GM21786 (cell line): ENCODE measurements at regions not wholly inside any gene's neighbourhood (a gene's known extent, or its start where the extent isn't known, plus 50 kb on each side); places are given as distances from the start of the nearest gene placed in this dataset.
A peak's percentile ranks its signal among the peaks of the same experiment; 100 is the strongest.

Experiments
- ATAC-seq: cut with Tn5 transposase; IDR thresholded peaks from one replicate; pipeline ENCODE4 v1.9.1; 2021; ENCODE audit not compliant: unreplicated experiment

DNA sequence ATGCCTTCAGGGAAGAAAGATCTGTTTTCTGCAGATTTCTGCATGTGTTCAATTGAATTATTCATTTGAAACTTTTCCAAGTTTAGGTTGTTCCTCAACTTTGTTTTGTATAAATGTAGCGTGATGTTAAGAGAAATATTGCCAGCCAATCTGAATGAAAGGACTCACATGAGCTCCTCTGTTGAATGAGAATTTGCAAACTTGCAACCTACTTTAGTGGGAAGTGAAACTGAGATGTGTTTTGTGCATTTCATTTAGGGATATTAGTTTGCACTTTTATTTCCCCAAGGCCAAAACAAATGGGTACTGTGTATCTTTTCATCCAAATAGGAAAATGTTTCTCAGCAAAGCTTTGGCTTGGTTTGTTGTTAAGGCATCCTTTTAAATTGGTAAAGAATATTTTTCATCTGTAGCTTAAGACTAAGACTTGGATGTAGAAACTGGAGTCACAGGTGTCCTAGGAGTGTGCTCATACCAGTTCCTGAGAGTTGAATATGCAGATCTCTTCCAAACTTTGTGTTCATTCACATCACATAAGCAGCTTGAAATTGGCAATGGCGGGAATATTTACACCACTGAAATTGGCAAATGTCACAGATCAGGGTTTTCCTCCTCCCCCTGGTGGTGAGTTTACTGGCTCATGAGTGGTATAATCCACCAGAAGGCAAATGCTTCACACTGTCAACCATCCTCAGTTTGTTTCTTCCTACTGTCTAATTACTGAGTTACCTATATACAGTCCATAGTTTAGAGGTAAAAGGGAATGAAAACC lies 193.6 kb upstream of the BANK1 start:
- ATAC-seq = peak; percentile 61

DNA sequence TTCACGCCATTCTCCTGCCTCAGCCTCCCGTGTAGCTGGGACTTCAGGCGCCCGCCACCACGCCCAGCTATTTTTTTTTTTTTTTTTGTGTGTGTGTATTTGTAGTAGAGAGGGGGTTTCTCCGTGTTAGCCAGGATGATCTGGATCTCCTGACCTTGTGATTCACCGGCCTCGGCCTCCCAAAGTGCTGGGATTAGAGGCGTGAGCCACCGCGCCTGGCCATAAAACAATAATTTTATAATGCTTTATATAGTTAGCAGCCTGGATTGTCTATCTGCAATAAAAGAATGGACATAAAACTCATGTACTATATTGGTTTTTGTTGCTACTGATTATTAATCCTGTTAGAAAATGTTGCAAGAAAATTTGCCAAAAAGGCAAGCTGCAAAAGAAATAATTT lies 195.9 kb upstream of the BANK1 start:
- no peak for ATAC-seq

DNA sequence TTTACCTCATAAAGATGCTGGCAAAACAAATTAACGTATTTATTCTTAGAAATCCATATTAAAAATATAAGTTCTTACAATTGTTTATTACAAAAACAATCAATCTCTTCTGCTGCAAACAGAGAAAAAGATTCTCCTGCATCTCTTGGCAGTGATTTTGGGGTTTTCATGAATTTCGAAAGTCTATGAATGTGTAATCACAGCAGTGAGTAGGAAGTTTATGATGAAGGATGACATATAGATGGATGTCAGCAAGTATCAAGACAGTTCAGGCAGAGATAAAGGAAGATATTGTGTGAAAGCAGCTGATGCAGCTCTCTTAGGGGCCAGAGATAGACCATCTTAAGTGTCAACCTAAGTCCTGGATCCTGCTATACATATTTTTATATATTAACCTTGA lies 196.9 kb upstream of the BANK1 start:
- no peak for ATAC-seq

DNA sequence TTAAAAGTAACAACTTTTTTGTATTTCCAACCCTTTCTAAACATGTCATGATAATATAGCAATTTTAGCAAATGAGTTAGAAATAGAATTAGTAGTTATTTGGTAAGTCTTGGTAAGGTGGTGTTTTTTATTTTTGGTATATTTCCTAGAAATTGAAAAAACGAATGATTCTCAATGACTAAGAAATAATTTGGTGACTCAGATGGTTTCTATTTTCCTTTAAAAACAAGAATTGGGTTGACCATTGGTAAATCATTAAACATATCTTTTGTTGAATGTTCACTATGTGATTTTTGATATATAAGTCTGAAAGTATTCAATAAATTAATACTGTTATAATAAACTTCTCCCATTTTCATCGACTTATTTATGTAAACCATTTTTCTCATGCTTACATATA lies 206.2 kb upstream of the BANK1 start:
- ATAC-seq = no peak

DNA sequence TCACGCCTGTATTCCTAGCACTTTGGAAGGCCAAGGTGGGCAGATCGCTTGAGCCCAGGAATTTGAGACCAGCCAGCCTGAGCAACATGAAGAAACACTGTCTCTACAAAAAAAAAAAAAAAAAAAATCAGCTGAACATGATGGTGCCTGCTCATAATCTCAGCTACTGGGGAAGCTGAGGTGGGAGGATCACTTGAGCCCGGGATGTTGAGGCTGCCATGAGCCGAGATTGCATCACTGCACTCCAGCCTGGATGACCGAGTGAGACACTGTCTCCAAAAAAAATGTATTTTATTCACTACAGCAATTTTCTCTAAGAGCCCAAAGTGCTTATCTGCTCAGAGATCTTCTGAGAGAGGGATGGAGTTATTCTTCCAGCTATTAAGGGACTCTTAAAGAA lies 215.8 kb upstream of the PPP3CA start:
- no peak for ATAC-seq

DNA sequence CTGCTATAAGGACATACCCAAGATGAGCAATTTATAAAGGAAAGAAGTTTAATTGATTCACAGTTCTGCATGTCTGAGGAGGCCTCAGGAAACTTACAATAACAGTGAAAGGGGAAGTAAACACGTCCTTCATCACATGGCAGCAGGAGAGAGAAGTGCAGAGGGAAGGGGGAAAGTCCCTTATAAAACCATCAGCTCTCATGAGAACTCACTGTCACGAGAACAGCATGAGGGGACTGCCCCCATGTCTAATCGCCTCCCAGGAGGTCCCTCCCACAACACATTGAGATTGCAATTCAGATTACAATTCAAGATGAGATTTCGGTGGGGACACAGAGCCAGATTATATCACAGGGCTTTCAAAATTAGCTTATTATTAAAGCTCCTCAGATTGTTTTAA lies 209.5 kb upstream of the PPP3CA start:
- no peak for ATAC-seq

DNA sequence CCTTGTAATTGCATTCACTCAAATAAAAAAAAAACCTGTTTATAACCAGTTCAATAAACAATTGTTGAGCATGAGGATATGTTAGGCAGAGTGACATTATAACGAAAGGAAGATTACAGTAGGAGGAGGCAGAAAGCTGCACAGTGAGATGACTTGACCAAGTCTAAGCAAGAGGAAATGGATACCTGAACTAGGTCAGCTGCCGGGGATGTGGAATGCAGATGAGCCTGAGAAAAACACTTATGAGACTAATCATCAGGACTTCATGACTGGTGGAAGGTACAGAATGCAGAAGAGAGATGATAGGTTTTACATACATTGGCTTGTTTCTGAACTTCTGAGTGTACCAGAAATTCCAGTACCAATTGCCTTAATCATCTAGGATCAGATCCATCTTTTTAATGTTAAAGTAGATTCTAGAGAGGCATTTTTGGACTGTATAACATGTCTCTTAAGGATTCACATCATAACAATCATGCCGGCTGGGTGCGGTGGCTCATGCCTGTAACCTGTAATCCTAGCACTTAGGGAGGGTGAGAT lies 208.1 kb upstream of the PPP3CA start:
- no peak for ATAC-seq

DNA sequence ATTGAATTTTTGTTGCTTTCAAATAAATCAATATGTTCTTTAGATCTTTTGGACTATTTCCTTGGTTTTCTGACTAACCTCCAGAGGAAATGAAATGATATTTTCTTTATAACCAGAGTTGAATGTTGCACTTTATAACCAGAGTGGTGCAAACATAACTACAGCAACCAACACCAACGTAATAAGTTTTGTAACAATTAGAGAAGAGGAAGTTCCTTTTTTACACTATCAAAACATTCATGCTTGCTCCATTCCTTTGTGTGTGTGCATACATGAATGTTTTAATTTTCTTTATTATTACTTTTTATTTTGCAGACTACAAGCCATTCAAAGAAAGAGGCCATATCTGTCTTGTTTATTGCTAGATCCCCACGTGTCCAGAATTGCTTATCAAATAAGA lies 193.0 kb upstream of the PPP3CA start:
- no peak for ATAC-seq

DNA sequence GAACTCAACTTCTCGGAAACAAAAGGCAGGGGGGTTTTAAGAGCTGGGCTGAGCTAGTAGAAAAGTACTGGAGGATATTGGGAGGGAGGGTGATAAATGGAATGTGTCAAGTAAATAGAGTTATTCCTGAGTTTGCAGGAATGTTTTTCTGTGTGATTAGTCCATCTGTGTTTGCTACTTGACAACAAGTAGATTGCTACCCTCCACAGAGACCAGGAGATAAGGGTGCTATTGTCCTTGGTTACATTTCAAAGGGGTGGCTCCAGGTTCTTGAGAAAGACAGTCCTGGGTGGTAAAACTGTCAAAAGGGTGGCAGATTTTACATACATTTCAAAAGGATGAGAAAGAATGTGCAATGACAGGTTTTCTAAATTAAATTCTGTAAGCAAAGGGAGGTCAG lies 181.2 kb upstream of the PPP3CA start:
- ATAC-seq = no peak

DNA sequence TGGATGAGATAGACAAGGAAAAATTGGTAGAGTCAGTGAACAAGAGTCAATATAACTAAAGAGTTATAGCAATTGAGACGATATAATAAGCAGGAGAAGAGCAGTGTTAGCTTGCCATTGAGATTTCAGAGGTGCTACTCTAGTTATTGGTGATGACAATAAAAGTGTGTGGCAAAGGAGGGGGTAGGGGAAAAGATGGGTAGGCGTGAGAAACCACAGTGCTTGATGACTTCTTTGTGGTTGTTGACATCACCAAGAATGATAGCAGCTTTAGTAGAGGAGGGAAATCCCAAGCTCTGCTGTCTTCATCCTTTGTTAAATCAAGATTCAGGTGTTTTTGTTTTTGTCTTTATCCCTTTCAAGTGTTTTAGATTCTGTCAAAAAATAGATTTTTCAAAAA lies 179.9 kb upstream of the PPP3CA start:
- ATAC-seq = peak; percentile 98

DNA sequence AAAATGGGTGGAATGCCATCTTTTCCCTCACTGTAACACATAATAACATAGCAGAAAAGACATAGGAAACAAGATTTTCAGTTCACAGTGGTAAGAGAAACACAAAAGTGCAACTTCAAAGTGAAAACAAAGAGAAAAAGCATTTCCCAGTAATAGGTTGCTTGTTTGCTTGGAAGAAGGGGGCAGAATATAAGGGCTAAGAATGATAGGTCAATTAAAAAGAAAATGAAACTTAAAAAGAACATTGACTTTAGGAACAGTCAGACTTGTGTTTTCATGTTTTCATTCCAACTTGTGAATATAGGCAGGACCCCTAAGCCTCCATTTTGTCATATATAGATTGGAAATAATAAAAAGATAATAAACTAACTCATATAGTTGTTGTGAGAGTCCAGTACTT lies 168.2 kb upstream of the PPP3CA start:
- ATAC-seq = no peak

DNA sequence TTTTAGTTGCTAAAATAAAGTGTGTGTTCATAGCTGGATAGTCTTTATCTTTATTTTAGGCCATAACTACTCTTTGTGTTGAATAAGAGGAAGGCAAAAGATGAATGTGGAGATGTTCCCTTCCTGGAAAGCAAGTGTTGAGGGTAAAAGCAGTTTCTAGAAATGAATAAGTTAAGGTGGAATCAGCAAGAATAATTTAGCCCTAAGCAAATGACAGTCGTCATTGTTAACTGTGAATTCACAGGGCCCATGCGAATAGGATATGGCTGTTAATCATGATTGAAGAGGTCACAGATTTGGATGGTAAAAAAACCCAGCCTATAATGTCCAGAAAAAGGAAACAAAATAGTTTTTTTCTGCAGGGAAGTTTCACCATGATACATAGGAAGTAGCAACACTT lies 167.8 kb upstream of the PPP3CA start:
- no peak for ATAC-seq

DNA sequence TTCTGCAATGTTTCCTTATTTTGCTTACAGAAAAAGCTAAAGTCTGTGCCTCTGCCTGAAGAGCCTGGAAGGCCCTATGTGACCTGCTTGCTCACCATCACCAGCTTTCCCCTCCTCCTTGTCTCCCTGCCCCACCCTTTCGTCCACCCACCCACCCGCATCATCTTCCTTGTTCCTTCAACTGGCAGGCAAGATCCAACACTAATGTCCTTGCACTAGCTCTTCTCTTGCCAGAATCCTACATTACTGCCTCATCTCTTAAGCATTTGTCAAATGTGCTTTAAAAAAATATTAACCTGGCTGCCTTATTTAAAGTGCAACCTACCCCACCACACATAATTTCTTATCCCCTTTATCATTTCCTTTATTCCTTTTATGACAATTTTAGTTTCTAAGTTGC lies 165.1 kb upstream of the PPP3CA start:
- no peak for ATAC-seq

DNA sequence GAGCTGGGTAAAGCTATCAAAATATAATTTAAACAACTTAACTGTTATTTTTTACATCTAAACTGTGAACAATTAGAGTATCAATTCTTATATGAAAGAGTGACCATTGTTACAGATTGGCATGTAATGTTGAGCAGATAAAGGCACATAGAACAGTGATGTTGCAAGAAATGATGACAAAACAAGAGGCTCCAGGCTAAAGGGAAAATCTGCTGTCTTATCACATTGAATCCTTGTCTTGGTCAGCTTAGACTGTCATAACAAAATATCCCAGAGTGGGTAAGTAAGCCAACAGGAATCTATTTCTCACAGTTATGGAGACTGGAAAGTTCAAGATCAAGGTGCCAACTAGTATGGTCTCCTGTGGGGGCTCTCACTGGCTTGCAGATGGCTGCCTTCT lies 154.1 kb upstream of the PPP3CA start:
- ATAC-seq = no peak

DNA sequence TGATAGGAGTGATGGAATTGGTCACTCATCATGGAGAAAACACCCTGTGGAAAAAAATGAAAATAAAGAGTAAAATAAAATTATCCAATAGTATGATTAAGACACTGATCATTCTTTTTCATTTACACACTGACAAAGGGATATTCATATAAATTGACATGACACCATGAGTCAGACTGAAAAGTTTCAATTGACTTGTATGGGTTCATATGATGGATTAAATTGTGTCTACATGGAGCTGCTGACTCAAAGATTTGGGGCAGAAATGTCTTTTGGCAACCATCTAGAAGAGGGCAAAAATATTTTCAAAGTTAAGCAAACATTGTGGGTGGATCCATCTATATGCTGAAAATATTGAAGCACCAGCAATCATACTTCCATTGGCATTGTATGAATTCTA lies 153.4 kb upstream of the PPP3CA start:
- ATAC-seq = no peak

DNA sequence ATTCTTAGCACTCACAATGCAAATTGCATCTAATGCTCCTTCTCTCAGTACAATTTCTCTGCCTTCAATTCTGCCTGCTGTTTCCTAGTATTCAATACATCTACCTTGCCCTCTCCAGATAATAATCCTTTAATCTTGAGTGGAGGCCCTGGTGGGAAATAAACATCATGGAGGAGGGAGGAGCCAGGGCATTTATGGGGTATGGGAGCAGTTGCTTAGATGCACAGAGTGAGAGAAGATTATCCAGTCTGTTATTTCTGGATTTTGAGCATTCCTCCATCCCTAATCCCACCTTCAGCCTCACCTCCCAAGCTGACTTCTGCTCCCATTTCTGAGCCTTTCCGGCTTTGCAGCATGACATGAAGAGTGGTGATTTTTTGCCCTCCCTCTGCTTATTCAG lies 127.9 kb upstream of the PPP3CA start:
- ATAC-seq = no peak

DNA sequence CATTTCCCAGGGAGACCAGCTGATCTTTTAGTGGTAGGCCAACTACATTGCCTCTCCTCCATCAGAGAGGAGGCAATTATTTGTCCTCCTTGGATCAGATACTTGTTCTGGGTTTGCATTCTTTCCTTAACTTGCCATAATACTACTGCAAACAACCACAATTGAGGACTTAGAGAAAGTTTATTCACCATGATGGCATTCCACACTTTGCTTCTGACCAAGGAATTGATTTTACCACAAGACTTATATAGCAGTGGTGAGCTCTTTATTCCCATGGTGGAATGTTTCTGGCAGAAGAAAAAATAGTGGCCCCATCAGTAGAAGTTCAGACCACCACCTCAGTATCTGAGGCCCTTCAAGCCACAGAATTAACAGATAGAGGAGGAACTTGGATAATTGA lies 123.9 kb upstream of the PPP3CA start:
- no peak for ATAC-seq

DNA sequence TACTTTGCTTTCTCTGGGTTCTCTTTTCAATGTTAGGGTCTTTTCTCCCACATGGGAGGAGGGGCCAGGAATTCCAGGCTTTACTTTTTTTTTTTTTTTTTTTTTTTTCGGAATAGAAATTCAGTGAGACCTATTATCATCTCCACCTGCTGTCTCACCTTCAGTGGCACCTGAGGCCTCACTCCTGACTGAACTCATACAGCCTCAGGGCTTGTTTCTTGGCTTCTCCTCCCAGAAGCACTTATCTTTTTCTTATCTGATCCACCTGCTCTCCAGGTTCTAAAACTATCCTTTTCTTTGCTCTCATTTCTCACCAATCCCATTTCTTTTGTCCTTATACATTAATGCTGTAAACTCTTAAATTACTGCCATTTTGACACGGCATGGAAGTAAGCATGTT lies 117.3 kb upstream of the PPP3CA start:
- ATAC-seq = no peak

DNA sequence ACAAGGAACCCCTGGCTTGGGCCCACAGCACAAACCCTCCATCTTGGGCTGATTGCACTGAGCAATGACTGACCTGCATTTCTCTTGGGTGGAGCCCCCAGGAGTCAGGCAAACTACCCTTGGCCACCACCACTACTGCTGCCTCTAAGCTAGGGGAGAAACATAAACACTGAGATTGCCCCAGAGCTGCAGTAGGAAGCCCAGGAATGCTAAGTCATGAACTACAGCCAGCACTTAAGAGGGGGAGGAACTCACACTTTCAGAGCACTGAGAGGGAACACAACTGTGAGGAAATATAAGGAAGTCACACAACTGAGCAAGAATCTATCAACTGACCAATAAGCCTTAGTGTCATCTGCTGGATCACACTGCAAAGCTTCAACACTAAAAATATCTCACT lies 111.6 kb upstream of the PPP3CA start:
- ATAC-seq = no peak

DNA sequence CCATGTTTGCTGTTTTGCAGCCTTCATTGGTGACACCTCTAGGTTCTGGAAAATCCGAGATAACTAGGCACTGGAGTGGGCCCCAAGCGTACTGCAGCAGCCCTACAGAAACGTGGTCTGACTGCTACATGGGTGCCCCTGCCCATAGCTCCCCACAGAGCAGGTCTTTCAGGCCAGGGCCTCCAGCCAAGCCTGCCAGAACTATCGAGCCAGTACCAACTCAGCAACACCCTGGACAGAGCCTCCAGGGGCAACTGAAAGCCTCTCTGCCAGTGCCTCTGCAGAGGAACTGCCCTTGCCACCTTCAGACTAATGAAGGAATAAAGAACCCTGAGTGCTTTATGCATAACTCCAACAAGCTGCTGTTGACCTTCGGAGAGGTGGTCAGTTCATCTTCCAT lies 111.1 kb upstream of the PPP3CA start:
- no peak for ATAC-seq

DNA sequence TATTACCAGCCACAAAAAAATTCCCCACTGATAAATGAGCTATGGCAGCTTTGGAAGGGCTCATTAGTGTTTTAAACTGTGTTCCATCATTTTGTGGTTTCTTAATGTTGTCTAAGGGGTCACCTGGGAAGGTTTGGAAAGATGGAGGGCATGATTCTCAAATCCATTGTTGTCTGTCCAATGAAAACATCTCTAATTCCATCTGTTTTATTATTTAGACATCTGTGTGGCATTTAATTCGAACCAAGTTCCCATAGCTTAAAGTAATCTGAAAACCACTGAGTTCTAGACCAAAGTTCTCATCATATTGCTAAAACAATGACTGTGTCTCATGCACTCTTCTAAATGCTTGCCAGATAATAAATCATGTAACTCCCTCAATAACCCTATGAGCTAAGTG lies 103.8 kb upstream of the PPP3CA start:
- ATAC-seq = no peak

DNA sequence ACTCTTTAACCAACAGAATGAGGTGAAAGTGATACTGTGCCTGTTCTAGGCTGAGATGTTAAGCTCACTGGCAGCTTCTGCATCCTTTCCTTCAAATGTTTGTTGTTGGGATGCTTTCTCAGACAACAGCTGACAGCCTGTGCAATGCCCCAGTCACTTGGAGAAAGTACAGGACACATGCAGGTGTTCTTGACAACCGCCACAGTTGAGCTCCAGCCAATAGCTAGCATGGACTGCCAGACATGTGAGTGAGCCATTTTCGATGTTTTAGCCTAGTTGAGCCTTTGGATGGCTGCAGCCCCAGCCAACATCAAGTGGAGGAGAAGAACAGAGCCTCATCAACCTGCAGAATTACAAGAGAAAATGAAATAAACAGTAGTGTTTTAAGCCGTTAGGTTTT lies 94.1 kb upstream of the PPP3CA start:
- ATAC-seq = no peak

DNA sequence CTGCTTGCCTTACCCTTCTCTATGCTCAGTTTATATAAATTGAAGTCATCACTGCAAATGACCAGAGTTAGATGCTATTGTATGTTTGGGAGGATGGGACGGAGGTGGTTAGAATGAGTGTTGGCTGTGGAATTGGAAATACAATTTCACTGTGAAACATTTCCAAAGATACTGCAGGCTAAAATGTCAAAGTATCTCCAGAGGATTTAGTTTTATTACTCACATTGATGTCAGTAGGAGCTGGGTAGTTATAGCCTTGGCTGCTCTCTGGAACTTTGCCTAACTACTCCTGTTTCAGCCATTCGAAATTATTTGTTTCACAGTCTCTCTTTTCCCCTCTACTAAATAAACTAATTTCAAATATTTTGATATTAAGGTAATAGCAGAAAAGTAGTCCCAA lies 92.6 kb upstream of the PPP3CA start:
- ATAC-seq = no peak
